GM12872 (cell line): ENCODE measurements at regions not wholly inside any gene's neighbourhood (a gene's known extent, or its start where the extent isn't known, plus 50 kb on each side); places are given as distances from the start of the nearest gene placed in this dataset.

ENCODE experiments used
- TF ChIP-seq, protein P1 (sequence below): IDR thresholded peaks from 3 replicates; pipeline ENCODE4 v1.5.1; 2011; ENCODE audit warnings: low read depth, mild to moderate bottlenecking, low read length, moderate library complexity; ENCODE audit not compliant: insufficient read depth

DNA sequence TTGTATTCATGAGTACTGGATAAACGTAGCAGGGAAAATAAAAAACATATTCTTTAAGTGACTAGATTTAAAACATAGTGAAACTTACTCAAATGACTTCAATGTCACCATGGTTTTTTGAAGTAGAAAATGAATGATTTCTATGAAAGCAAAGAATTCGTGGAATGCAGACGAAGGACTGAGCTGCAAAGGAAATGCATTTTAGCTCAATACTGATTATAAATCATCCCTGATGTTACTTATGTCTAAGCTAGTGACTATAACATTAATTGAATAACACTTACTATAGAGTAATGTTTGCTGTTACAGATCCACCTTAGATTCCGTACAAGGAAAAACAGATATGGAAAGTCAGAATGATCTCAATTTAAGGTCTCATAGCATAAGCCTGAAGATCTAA, 1257.7 kb upstream of the CDH2 start:
- TF ChIP-seq, protein P1, sequence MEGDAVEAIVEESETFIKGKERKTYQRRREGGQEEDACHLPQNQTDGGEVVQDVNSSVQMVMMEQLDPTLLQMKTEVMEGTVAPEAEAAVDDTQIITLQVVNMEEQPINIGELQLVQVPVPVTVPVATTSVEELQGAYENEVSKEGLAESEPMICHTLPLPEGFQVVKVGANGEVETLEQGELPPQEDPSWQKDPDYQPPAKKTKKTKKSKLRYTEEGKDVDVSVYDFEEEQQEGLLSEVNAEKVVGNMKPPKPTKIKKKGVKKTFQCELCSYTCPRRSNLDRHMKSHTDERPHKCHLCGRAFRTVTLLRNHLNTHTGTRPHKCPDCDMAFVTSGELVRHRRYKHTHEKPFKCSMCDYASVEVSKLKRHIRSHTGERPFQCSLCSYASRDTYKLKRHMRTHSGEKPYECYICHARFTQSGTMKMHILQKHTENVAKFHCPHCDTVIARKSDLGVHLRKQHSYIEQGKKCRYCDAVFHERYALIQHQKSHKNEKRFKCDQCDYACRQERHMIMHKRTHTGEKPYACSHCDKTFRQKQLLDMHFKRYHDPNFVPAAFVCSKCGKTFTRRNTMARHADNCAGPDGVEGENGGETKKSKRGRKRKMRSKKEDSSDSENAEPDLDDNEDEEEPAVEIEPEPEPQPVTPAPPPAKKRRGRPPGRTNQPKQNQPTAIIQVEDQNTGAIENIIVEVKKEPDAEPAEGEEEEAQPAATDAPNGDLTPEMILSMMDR, result no peak

DNA sequence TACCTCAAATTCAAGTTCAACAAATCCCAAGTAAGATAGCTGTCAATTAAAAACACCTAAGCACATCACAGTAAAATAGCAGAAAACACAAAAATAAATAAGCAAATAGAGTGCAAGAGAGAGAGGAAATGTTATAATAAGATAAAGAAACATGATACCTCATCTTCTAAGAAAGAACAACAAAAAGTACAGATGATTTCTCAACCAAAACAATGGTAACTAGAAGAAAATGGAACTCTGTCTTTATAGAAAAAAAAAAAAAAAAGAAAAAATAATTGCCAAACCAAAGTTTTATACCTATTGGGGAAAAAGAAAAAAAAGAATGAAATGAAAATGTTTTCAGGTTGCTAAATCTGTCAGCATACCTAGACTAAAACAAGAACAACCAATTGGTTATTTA, 1253.5 kb upstream of the CDH2 start:
- TF ChIP-seq, protein P1, result no peak

- TF ChIP-seq, protein P1, result no peak
Observed at GRCh38 chr18:29418136-29418535, 1241.2 kb upstream of the CDH2 start.

DNA sequence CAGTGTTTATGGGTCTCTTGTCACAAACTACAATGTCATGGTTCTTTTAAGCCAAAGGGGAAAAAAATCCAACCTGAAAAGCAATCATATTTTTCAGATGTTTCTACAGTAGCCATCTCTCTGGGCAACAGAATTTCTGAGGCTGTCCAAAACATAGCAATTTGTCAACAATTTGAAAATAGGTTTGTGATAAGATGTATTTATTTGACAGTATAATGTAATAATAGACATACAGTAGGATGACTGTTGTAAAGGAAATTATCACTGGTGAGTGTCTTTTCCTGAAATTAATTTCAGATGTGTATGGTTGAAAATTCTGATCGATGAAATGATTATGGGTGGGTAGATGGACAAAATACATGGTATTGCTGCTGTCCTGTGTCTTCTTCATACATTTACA, 1230.1 kb upstream of the CDH2 start:
- TF ChIP-seq, protein P1, result no peak

DNA sequence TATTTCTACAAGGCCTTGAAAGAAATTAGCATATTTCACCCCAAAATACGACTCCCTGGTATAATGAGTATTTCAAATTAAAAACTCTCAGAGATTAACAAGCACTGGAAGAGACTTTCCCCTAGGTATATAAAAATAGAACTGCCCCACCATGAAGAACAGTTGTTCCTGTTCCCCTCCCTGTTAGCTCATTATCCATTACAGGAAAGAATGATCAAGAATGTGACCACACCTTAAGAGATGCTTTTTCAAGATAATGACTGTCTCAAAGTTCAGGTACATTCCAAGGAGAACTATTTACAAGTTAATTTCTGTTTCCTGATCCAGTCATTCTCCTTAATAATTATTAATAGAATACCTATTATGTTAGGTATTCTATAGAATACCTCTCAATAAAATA, 1220.6 kb upstream of the CDH2 start:
- TF ChIP-seq, protein P1, result no peak

- TF ChIP-seq, protein P1, result no peak
Observed at GRCh38 chr18:29383311-29384273, 1206.7 kb upstream of the CDH2 start.

GRCh38 chr18:29378651-29379136, 1201.8 kb upstream of the CDH2 start:
- TF ChIP-seq, protein P1, result no peak
